Caco-2 (cell line): ENCODE measurements at regions not wholly inside any gene's neighbourhood (a gene's known extent, or its start where the extent isn't known, plus 50 kb on each side); places are given as distances from the start of the nearest gene placed in this dataset.

Experiments used
- BruUV-seq: library from RNA; stranded (reverse); fragments of 400-500 nt; replicated peaks from 2 replicates; lab custom pipeline; 2021; lab: Mats Ljungman, UMichigan
- CTCF ChIA-PET: fragments of 300-600 bp; sonication (Branson Sonifier 250); formaldehyde crosslinking; loops from one replicate; lab custom pipeline; 2022; ENCODE audit warnings: antibody characterized with exemption; lab: Charles Lee
- POLR2A ChIA-PET: fragments of 300-600 bp; sonication (Branson Sonifier 250); formaldehyde crosslinking; loops from one replicate; lab custom pipeline; 2022; ENCODE audit warnings: antibody characterized with exemption; lab: Charles Lee
- DNase-seq, 2 experiments: peaks; one replicate each; pipeline versions ENCODE4 v3.0.0 to v3.0.0-alpha.2; 2020 to 2022
- H3K27me3 ChIP-seq: replicated peaks from 2 replicates; pipeline ENCODE4 v1.6.0; 2011; ENCODE audit warnings: low read length; ENCODE audit not compliant: control insufficient read depth, insufficient read depth
- H3K36me3 ChIP-seq: 2 replicates; pipeline ENCODE4 v1.5.1; 2011; ENCODE audit warnings: low read length; ENCODE audit not compliant: control insufficient read depth, insufficient read depth
- H3K4me1 ChIP-seq: fragments of 250-450 bp; sonication (Bioruptor Pico); 2 replicates; pipeline ENCODE4 v1.5.1; 2020; ENCODE audit warnings: mild to moderate bottlenecking
- H3K4me3 ChIP-seq: 2 replicates; pipeline ENCODE4 v1.5.1; 2011; ENCODE audit warnings: low read depth, mild to moderate bottlenecking, control low read depth, low read length
- H3K9me3 ChIP-seq: fragments of 250-450 bp; sonication (Bioruptor Pico); 2 replicates; pipeline ENCODE4 v1.5.1; 2020; ENCODE audit warnings: mild to moderate bottlenecking, moderate library complexity
- H3K27ac Mint-ChIP-seq: one replicate; pipeline ENCODE4 v1.8.0; 2022; ENCODE audit warnings: mixed read lengths; ENCODE audit not compliant: unreplicated experiment
- H3K27me3 Mint-ChIP-seq: one replicate; pipeline ENCODE4 v1.8.0; 2022; ENCODE audit warnings: mixed read lengths; ENCODE audit not compliant: insufficient read depth, unreplicated experiment
- H3K36me3 Mint-ChIP-seq: one replicate; pipeline ENCODE4 v1.8.0; 2022; ENCODE audit warnings: mild to moderate bottlenecking, mixed read lengths; ENCODE audit not compliant: insufficient read depth, unreplicated experiment
- H3K4me1 Mint-ChIP-seq: one replicate; pipeline ENCODE4 v1.8.0; 2022; ENCODE audit warnings: low read depth, mixed read lengths; ENCODE audit not compliant: unreplicated experiment
- H3K4me3 Mint-ChIP-seq: one replicate; pipeline ENCODE4 v1.8.0; 2022; ENCODE audit warnings: mild to moderate bottlenecking, moderate library complexity, mixed read lengths; ENCODE audit not compliant: unreplicated experiment
- H3K9me3 Mint-ChIP-seq: one replicate; pipeline ENCODE4 v1.8.0; 2022; ENCODE audit warnings: mixed read lengths; ENCODE audit not compliant: unreplicated experiment
- CTCF ChIP-seq, 2 experiments: fragments of 200-600 bp in 1 of 2; IDR thresholded peaks; 1 replicate in 1 of 2; 2 replicates in 1 of 2; pipeline versions ENCODE4 v1.5.1 to v1.8.0; 2011 to 2022; ENCODE audit warnings: antibody characterized with exemption in 1 of 2, control low read depth in 1 of 2, inconsistent platforms in 1 of 2, low read depth in 1 of 2, low read length in 1 of 2, mild to moderate bottlenecking in 1 of 2, moderate library complexity in 1 of 2; ENCODE audit not compliant: insufficient read depth in 1 of 2, severe bottlenecking in 1 of 2, unreplicated experiment in 1 of 2
- intact Hi-C: fragments of 100-400 bp; cut with micrococcal nuclease; formaldehyde crosslinking; loops from one replicate; pipeline ENCODE4 v1.10.0; 2022; ENCODE audit not compliant: unreplicated experiment

DNA sequence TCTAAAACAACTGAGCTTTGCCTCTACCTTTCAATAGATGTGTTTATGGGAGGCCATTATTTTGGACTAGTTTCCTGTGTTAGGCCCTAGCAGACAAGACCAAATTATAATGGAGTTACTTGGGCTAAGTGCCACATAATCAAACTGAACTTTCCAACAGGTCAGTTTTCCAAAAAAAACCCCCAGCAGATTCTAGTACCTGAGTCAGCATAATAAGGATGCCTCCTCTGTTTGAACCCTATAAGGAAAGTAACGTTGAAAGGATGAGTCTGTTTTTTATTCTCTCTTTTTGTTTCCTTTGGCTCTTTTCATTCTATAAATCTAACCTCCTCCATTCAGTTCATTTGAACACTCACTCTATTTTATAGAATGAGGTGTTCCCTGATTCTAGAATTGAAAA is 148.1 kb upstream of the FAM3C start:
- intact Hi-C loops: no loop called here
- CTCF ChIA-PET: no interaction called here

GRCh38 chr7:121541457-121541856 is 145.3 kb upstream of the FAM3C start:
- Histone ChIP-seq H3K4me3 (no peak overlapping the region), H3K4me1 (0 out of 2 replicates have a peak, but pooled peaks cover 7% of the 10 kb centered on the region), H3K36me3 (no peaks in the 10 kb centered on the region), H3K9me3 (no peaks in the 10 kb centered on the region), H3K27me3 (no peaks in the 10 kb centered on the region)
- H3K9me3 Mint-ChIP-seq: no peaks in the 10 kb centered on the region
- peaks cover 3% of the 10 kb centered on the region for H3K27me3 Mint-ChIP-seq
- TF ChIP-seq CTCF (IDR thresholded peaks at IDR 0.05; ENCODE audit: insufficient read depth in 1 of 2, low read depth in 1 of 2, low read length in 1 of 2, severe bottlenecking in 1 of 2, unreplicated experiment in 1 of 2): no peak
- DNase-seq: no peak
- H3K4me3 Mint-ChIP-seq: no peak overlapping the region
- no peaks in the 10 kb centered on the region for H3K4me1 Mint-ChIP-seq
- no peak overlapping the region for H3K27ac Mint-ChIP-seq
- BruUV-seq: no TSS peak
- no peaks in the 10 kb centered on the region for H3K36me3 Mint-ChIP-seq
- POLR2A ChIA-PET: no interaction called here
- CTCF ChIA-PET: no interaction called here
- intact Hi-C loops: no loop called here

More for the DNA sequence above, 148.1 kb upstream of the FAM3C start:
- Mint-ChIP-seq H3K4me3 (no peak overlapping the region), H3K4me1 (no peaks in the 10 kb centered on the region), H3K27me3 (no peaks in the 10 kb centered on the region), H3K9me3 (no peaks in the 10 kb centered on the region), H3K27ac (no peak overlapping the region), H3K36me3 (no peaks in the 10 kb centered on the region)
- no peak overlapping the region for H3K4me3 ChIP-seq
- H3K4me1 ChIP-seq: peaks cover 11% of the 10 kb centered on the region; the same call in 1 of the 2 replicates
- no peak for DNase-seq
- H3K9me3 ChIP-seq: no peaks in the 10 kb centered on the region
- no TSS peak for BruUV-seq
- no peaks in the 10 kb centered on the region for H3K27me3 ChIP-seq
- no peak for TF ChIP-seq CTCF (IDR thresholded peaks at IDR 0.05; ENCODE audit: insufficient read depth in 1 of 2, low read depth in 1 of 2, low read length in 1 of 2, severe bottlenecking in 1 of 2, unreplicated experiment in 1 of 2)
- H3K36me3 ChIP-seq: no peaks in the 10 kb centered on the region
- POLR2A ChIA-PET: no interaction called here

DNA sequence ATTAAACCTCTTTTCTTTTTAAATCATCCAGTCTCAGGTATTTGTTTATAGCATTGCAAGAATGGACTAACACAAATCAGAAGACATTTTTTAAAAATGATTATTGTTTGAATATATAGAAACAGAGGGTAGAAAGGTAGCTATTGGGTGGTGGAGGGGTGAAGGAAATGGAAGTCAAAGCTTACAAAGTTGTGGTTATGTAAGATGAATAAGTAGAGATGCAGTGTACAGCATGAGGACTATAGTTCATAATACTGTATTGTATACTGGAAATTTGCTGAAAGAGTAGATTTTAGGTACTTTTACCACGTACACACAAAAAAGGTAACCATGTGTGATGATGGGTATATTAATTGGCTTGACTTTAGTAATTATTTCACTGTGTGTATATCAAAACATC is 144.0 kb upstream of the FAM3C start:
- no peaks in the 10 kb centered on the region for H3K4me1 ChIP-seq
- H3K9me3 Mint-ChIP-seq: no peaks in the 10 kb centered on the region
- peaks cover 3% of the 10 kb centered on the region for H3K27me3 Mint-ChIP-seq
- ChIA-PET CTCF (no interaction called here), POLR2A (no interaction called here)
- no TSS peak for BruUV-seq
- intact Hi-C loops: no loop called here
- no peaks in the 10 kb centered on the region for H3K4me1 Mint-ChIP-seq
- no peaks in the 10 kb centered on the region for H3K36me3 ChIP-seq
- no peak overlapping the region for H3K4me3 ChIP-seq
- H3K9me3 ChIP-seq: no peaks in the 10 kb centered on the region
- no peak overlapping the region for H3K4me3 Mint-ChIP-seq
- DNase-seq: no peak
- no peak overlapping the region for H3K27ac Mint-ChIP-seq
- no peaks in the 10 kb centered on the region for H3K27me3 ChIP-seq
- no peak for TF ChIP-seq CTCF (IDR thresholded peaks at IDR 0.05; ENCODE audit: insufficient read depth in 1 of 2, low read depth in 1 of 2, low read length in 1 of 2, severe bottlenecking in 1 of 2, unreplicated experiment in 1 of 2)
- H3K36me3 Mint-ChIP-seq: no peaks in the 10 kb centered on the region
